Panc1 (cell line): ENCODE measurements at regions not wholly inside any gene's neighbourhood (a gene's known extent, or its start where the extent isn't known, plus 50 kb on each side); places are given as distances from the start of the nearest gene placed in this dataset.

Source experiments
- CTCF ChIP-seq: fragments of 450-650 bp; IDR thresholded peaks from 2 replicates; pipeline ENCODE4 v1.5.1; 2017; ENCODE audit warnings: mild to moderate bottlenecking
- POLR2AphosphoS5 ChIP-seq: IDR thresholded peaks from 2 replicates; pipeline ENCODE4 v1.6.1; 2012; ENCODE audit warnings: mild to moderate bottlenecking, low read depth, low read length, moderate library complexity
- REST ChIP-seq, 2 experiments: IDR thresholded peaks; 2 replicates each; pipeline ENCODE4 v1.6.1; 2011 to 2012; ENCODE audit warnings: low read depth in 2 of 2, control low read depth in 1 of 2, low read length in 1 of 2, mild to moderate bottlenecking in 1 of 2, moderate library complexity in 1 of 2; ENCODE audit not compliant: insufficient read depth in 1 of 2
- SIN3A ChIP-seq: IDR thresholded peaks from 2 replicates; pipeline ENCODE4 v1.6.1; 2012; ENCODE audit warnings: low read depth, mild to moderate bottlenecking, low read length, moderate library complexity, borderline replicate concordance; ENCODE audit not compliant: insufficient read depth
- TCF7L2 ChIP-seq: IDR thresholded peaks from 2 replicates; pipeline ENCODE4 v1.6.1; 2011; ENCODE audit warnings: mild to moderate bottlenecking, low read depth, low read length, inconsistent platforms

- TF ChIP-seq CTCF (no peak), TCF7L2 (no peak), SIN3A (no peak), REST (IDR thresholded peaks at IDR 0.05; ENCODE audit: insufficient read depth in 1 of 2, low read depth in 2 of 2, low read length in 1 of 2) (no peak), POLR2AphosphoS5 (no peak)
Observed at GRCh38 chr2:45162711-45163110, 153.5 kb upstream of the SIX2 start.
